Breast epithelium (tissue), 3 donors: ENCODE measurements at regions not wholly inside any gene's neighbourhood (a gene's known extent, or its start where the extent isn't known, plus 50 kb on each side); places are given as distances from the start of the nearest gene placed in this dataset.

Experiments
- POLR2A ChIP-seq: fragments of 450-650 bp; IDR thresholded peaks from one replicate; pipeline ENCODE4 v1.6.1; 2016; ENCODE audit warnings: antibody characterized with exemption, mild to moderate bottlenecking, moderate library complexity
- TF ChIP-seq, protein P1 (sequence below), 3 donors: fragments of 450-650 bp; IDR thresholded peaks; one replicate each; pipeline ENCODE4 v1.5.1; 2016 to 2017; ENCODE audit warnings: antibody characterized with exemption in 3 of 3, mild to moderate bottlenecking in 3 of 3, moderate library complexity in 3 of 3

DNA sequence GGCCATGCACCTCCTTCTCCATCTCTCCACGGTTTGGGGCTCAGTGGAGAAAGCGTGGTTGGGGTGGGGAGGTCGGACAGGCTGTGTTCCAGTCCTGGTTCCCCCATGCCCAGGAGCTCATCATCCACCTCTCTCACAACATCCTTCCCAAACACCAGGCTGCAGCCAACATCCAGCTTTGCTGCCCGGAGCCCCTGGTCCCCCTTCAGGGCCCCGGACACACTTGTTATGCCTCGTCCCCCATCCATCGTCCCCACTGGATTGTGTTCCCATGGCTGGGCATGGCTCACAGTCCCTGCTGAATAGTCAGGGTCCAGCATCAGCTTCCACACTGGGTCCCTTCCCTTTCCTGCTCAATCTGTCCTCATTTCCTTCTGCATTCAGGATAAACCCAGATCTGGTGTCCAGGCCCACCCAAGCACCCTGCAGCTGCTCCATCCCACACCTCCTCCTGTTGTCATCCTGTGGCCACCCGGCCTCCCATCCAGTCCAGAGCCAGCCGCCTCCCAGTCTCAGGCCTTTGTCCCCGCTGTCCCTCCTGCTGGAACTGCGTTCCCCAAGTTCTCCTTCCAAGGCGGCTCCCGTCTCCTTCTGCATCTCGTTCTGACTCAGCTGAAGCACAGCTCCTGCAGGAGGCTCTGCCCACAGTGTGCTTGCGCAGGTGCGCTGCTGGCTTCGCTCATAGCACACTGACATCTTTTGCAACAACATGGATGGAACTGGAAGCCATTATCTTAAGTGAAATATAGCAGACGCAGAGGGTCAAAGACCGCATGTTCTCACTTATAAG lies 211.4 kb upstream of the RTL1 start:
- TF ChIP-seq, protein P1, sequence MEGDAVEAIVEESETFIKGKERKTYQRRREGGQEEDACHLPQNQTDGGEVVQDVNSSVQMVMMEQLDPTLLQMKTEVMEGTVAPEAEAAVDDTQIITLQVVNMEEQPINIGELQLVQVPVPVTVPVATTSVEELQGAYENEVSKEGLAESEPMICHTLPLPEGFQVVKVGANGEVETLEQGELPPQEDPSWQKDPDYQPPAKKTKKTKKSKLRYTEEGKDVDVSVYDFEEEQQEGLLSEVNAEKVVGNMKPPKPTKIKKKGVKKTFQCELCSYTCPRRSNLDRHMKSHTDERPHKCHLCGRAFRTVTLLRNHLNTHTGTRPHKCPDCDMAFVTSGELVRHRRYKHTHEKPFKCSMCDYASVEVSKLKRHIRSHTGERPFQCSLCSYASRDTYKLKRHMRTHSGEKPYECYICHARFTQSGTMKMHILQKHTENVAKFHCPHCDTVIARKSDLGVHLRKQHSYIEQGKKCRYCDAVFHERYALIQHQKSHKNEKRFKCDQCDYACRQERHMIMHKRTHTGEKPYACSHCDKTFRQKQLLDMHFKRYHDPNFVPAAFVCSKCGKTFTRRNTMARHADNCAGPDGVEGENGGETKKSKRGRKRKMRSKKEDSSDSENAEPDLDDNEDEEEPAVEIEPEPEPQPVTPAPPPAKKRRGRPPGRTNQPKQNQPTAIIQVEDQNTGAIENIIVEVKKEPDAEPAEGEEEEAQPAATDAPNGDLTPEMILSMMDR (IDR thresholded peaks at IDR 0.05) = no peak
- TF ChIP-seq POLR2A = no peak
